ENCODE measurements at regions not wholly inside any gene's neighbourhood (a gene's known extent, or its start where the extent isn't known, plus 50 kb on each side); places are given as distances from the start of the nearest gene placed in this dataset.

- no peak for TF ChIP-seq CTCF (IDR thresholded peaks at IDR 0.05; ENCODE audit: extremely low read depth, missing control alignments)
- DNase-seq (ENCODE audit: low spot score), result no peak
These were observed 517.9 kb upstream of the MARCKS start for GRCh38 chr6:113339209-113339608.

- DNase-seq (ENCODE audit: low spot score), result no peak
- no peak for TF ChIP-seq CTCF (IDR thresholded peaks at IDR 0.05; ENCODE audit: extremely low read depth, missing control alignments)
These were observed 516.8 kb upstream of the MARCKS start for GRCh38 chr6:113340371-113340770.

DNA sequence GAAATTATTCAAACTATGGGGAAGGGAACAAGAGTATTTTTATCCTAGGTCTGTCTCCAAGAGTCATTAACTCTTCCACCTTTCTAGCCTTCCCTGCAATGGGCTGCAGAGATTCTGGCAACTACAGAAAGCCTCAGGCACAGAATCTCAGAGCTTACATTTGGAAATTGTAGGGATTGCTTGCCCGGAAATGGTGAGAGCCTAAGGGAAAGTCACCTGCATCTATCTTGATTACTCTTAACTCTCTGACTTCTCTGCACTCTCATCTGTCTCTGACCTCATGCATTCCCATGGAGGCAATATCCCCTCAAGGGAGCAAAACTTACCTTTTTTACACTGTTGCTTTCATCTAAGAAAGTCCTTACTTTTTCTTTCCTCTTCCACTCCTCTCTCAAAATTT lies 513.2 kb upstream of the MARCKS start:
- no peak for TF ChIP-seq CTCF (IDR thresholded peaks at IDR 0.05; ENCODE audit: extremely low read depth, missing control alignments)
- no peak for DNase-seq (ENCODE audit: low spot score)

- no peak for DNase-seq (ENCODE audit: low spot score)
- no peak for TF ChIP-seq CTCF (IDR thresholded peaks at IDR 0.05; ENCODE audit: extremely low read depth, missing control alignments)
These were observed 512.2 kb upstream of the MARCKS start for GRCh38 chr6:113344969-113345368.

DNA sequence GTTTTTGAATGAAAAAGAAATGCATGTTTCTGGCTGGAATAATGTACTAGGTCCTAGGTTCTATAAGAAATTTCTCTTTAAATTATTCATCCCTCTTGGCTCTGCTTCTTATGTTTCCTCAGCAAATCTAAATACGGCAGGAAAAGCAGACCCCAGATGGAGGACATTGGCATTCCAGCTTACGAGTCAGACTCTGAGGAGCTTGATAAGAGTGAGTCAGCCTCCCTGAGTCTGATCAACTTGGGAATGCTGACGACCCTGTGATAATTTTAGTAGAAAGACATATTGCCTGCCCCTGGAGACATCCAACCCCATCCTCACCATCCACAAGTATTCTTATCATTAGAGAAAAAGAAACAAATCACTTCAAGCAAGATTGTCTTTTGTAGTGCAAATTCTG lies 509.7 kb upstream of the MARCKS start:
- no peak for DNase-seq (ENCODE audit: low spot score)
- TF ChIP-seq CTCF (IDR thresholded peaks at IDR 0.05; ENCODE audit: extremely low read depth, missing control alignments), result no peak

GRCh38 chr6:113350461-113350860 lies 506.7 kb upstream of the MARCKS start:
- no peak for TF ChIP-seq CTCF (IDR thresholded peaks at IDR 0.05; ENCODE audit: extremely low read depth, missing control alignments)
- no peak for DNase-seq (ENCODE audit: low spot score)

DNA sequence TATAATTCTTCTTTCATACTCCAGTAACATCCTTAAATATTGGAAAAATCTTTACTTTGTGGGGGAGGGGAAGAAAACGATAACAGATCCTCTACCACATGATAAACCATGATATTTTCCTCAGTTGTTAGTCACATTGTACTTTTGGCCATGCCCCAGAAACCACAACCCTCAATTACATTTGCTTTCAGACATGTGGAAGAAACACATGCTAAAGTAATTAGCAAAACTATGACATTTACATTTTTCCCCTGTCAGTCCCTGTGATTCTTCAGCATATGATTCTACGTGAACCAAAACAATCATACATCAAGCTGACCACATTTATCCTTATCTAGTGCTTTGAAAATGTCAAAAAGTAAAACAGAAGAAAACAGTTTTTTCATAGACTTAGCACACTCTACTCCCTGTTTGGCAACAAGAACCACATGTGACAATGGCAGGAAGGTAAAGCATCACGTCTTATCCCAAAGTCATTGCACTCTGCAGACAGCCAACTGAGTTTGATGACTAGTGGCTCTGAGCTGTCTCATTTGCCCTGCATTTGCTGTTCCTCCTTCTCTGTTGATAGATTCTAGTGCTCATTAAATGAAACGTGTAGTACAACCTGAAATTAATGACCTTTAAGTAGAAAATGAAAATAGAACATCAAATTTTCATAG lies 505.8 kb upstream of the MARCKS start:
- no peak for TF ChIP-seq CTCF (IDR thresholded peaks at IDR 0.05; ENCODE audit: extremely low read depth, missing control alignments)
- no peak for DNase-seq (ENCODE audit: low spot score)

Measured in GM20000 (cell line).